Left renal cortex interstitium (tissue), 4 donors: ENCODE measurements at regions not wholly inside any gene's neighbourhood (a gene's known extent, or its start where the extent isn't known, plus 50 kb on each side); places are given as distances from the start of the nearest gene placed in this dataset.

Experiments used
- DNase-seq, 4 donors: peaks; one replicate each; pipeline ENCODE4 v3.0.0-alpha.2; 2013; ENCODE audit warnings: low read depth in 4 of 4, low spot score in 2 of 4, missing footprints in 1 of 4

DNA sequence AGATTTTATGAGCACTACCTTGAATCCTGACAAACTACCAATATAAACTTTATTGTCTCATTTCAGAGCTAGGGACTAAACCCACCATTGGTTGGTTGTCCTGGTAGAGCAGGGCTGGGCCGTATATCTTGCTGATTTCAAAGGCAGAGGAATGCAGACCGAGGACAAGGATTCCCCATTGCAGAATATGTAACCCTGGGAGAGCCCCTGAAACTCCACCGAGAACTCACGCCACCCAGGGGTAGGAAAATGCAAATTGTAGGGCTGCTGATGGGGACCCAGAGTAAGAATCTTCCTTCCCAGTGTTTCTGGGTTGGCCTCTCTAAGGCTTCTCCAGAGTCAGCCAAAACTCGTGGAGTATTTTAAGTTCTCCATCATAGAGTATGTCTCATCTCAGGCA, 235.3 kb downstream of the ABHD5 start:
- DNase-seq: no peak

GRCh38 chr3:43932921-43933320, 242.2 kb downstream of the ABHD5 start:
- no peak for DNase-seq

DNA sequence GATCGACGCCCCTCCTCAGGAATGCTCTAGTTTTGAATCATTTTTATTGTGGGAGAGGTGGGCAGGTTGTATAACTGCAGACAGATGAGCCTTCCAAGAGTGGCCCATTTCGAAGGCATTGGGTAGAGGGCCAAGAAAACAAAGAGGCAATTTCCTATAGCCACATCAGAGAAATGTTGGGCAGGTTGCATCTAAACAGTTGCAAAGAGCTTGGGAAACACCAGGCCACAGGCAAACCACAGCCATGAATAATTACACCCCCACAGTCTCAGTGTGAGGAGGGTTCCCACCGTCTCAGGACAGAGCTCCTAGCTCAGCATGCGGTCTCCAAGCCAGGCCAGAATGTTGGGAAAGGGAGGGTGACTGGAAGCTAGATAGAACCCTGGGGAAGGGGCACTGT, 257.3 kb downstream of the ABHD5 start:
- no peak for DNase-seq

- no peak for DNase-seq
Observed at GRCh38 chr3:43949594-43949993, 258.9 kb downstream of the ABHD5 start.

DNA sequence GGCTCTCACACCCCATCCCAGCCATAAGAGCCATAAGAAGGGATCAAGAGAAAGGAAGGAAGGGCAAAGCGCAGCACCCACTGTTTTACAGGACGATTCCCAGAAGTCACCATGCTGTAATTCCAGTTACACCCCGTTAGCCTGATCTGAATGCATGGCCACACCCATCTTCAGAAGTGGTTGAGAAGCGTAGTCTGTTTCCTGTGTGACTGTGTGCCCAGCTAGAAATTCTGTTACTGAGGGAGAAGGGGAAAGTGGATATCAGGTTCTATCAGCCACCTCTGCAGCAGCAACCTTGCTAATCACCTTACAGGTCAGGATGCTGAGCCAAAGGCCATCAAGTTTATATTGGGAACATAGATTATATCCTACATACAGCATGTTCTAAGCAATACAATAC, 260.0 kb downstream of the ABHD5 start:
- no peak for DNase-seq

GRCh38 chr3:43951813-43952212, 261.1 kb downstream of the ABHD5 start:
- no peak for DNase-seq

DNA sequence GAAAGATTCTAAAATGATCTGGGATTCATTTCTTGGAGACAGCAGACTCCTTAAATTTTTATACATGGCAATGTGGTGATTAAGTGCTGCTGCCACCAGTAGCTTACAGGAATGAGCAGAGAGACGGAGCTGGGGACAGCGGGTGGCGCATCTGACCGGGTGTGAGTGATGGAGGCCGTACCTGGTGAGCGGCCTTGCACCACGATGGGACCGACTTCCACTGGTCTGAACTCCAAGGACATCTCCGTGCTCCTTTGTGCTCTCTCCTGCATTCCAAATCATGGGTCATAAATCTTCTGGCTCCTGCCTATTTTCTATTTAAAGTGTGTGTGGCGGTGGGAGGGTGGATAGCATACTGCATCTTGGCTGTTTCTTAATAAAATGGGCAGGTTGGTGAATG, 262.6 kb downstream of the ABHD5 start:
- DNase-seq: peak in 2 of 4 donors; percentile 6 to 10

DNA sequence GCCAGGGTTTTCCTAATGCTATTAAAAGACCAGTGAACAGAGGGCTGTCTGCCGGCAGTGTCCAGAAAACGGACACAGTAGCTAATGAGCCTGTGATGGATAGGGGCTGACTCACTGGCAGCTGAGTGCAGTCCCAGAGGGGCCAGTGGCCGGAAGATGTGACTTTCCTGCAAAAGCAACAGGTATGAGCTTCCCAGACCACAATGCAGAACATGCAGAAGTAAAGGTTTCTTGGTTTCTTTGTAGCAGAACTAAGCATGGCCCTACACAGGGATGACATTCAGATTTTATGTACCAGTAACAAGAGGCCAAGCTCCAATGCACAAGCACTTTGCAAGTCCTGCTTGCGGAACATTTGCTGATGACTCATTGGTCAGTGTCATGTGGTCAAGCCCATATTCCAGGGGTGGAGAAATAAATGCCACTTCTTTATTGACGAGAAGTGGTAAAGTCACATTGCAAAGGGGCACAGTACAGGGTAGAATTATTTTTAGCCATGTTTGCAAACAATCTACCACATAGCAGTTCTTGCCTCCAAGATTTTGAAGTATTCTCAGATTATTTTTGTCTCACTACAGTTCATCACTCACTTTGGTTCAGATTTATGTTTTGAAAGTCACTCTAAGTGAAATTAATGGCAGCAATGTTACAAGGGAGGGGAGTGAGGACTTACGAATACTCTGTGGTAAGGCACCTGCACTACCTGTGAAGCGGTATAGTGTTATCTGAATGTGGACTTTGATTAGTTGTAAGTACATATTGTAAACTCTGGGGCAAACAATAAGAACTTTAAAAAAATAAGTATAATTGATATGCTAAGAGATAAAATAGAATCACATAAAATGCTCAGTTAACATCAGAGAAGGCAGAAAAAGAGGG, 263.3 kb downstream of the ABHD5 start:
- peak in 2 of 4 donors; percentile 13 to 15 for DNase-seq

GRCh38 chr3:43956945-43957344, 266.2 kb downstream of the ABHD5 start:
- no peak for DNase-seq

DNA sequence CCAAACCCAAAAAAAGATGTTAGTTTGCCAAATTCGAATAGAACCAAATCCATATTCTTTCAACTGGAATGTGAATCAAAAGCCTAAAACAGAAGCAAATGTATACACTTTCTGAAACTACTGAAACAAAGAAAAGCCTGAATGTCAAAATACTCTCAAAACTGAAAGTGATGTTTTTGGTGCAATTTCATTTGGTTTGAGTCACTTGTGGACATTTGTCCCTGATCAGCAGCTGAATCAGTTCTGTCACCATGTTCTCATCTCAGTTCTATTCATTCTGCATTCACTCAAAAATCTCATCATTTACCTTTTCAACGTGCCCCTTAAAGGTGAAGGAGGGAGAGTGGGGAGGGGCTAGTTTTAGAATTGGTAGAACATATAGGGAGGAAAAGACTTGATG, 266.8 kb downstream of the ABHD5 start:
- DNase-seq: no peak

- no peak for DNase-seq
Observed at GRCh38 chr3:43958005-43958770, 267.4 kb downstream of the ABHD5 start.

DNA sequence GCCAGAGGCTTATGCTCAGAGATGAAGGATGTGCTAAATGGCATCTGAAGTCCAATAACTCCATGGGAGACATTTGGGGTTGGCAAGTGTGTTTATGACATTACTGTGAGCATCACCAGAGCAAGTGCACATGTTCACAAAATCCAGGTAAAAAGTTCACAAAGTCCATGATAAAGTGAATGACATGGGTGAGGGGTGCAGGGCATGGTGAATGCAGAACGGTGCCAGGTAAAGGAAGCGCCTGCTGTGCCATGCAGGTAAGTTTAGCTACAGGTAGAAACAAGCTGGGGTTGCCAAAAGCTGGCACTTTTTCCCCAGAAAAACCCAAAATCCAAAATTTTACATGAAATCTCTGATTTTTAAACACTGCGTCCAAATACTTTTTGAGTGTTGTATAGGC, 268.2 kb downstream of the ABHD5 start:
- no peak for DNase-seq

GRCh38 chr3:43959498-43960447, 269.0 kb downstream of the ABHD5 start:
- no peak for DNase-seq

- no peak for DNase-seq
Observed at GRCh38 chr3:43960448-43960840, 269.7 kb downstream of the ABHD5 start.

- DNase-seq: no peak
Observed at GRCh38 chr3:43962043-43962442, 271.3 kb downstream of the ABHD5 start.

DNA sequence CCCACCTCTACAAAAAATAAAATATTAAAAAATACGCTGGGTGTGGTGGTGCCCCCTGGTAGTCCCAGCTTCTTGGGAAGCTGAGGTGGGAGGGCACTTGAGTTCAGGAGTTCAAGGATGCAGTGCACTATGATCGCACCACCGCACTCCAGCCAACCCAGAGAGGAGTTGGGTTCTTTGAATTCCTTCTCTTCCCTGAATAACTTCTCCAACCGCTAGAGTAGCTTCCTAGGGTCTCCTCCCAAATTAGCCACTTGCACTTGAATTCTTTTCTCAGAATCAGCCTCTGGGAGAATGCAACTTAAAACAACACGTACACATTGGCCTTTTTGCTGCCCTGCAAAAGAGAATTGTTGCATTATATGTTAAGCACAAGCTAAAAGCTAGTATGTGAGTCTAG, 272.5 kb downstream of the ABHD5 start:
- no peak for DNase-seq

- DNase-seq: no peak
Observed at GRCh38 chr3:43964640-43965039, 273.9 kb downstream of the ABHD5 start.

- no peak for DNase-seq
Observed at GRCh38 chr3:43965656-43966055, 274.9 kb downstream of the ABHD5 start.

- no peak for DNase-seq
Observed at GRCh38 chr3:43966126-43966525, 275.4 kb downstream of the ABHD5 start.

DNA sequence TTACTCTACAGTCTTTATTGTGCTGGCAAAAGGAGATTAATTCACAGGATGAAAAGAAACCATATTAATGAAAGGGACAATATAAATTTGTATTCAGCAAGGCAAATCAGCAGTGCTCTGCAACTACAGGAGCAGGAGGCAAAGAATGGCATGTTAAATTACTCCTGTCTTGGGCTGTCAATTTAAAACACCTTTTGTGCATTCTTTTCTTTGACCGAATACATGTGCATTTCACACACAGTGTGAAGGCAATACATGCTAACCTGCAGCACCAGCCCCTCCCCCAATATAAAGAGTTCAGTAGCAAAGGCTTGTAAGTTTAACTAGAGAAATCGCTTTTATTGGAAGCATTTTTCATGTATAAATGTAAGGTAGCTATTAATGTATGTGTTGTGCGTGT, 275.2 kb upstream of the TOPAZ1 start:
- no peak for DNase-seq

DNA sequence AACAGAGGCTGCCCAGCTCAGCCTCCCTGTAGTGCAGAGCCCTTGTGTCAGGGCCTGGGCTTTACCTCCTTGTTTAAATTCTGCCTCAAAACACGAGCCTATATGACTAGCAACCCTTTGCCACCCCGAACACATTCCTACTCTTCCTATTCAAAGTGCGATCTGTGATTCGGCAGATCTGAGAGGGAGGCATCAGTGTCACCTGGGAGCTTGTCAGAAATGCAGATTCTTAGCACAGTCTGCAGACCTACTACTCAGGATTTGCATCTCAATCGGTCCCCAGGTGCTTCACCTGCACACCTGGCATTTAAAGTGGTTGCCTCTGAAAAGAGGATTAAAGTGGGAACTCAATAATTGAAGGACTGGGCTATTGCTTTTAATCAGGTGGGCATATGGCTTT, 273.2 kb upstream of the TOPAZ1 start:
- DNase-seq: no peak
